Cardiac fibroblast (primary cell): ENCODE measurements at regions not wholly inside any gene's neighbourhood (a gene's known extent, or its start where the extent isn't known, plus 50 kb on each side); places are given as distances from the start of the nearest gene placed in this dataset.

Source experiments
- DNase-seq, 2 donors: peaks; one replicate each; pipeline versions ENCODE4 v3.0.0 to v3.0.0-alpha.2; 2010; ENCODE audit warnings: low read depth in 2 of 2
- H3K4me3 ChIP-seq, 2 donors: replicated peaks in 1 of 2; 1 replicate in 1 of 2; 2 replicates in 1 of 2; pipeline ENCODE4 v1.5.1; 2011; ENCODE audit warnings: low read depth in 2 of 2, low read length in 2 of 2, mild to moderate bottlenecking in 2 of 2, moderate library complexity in 1 of 2
- CTCF ChIP-seq: IDR thresholded peaks from one replicate; pipeline ENCODE4 v1.5.1; 2011; ENCODE audit warnings: low read depth, mild to moderate bottlenecking, low read length, inconsistent platforms

DNA sequence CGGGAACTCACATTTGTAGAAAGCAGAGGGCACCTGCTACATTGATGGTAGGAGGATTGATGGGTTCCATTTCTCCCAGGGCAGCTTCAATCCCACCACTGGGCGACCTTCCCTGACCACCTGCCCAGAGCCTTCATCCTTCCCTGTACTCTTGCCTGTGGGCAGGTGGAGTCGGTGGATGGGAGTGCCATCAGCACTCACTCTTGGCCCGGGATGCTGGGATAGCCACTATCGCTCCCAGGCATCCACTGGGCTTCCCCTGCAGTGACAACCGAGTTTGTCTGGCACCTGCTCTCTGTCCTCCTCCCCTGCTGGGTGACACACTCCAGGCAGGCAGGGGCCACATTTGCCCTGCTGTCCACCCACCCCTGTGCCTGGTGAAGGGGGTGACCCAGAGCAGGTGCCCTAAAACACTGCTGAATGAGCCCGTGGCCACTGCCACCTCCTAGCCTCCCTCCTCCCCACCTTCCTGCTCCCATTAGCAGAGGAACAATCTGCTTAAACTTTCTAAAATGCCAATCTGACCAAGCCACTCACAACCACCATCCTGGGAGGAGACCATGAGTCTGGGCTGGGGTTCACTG lies 604.7 kb downstream of the TBC1D22A start:
- H3K4me3 ChIP-seq: no peak overlapping the region
- no peak for DNase-seq
- no peak for TF ChIP-seq CTCF

- no peak for DNase-seq
- no peak overlapping the region for H3K4me3 ChIP-seq
- TF ChIP-seq CTCF: no peak
Observed at GRCh38 chr22:47366026-47366767, 603.7 kb downstream of the TBC1D22A start.

DNA sequence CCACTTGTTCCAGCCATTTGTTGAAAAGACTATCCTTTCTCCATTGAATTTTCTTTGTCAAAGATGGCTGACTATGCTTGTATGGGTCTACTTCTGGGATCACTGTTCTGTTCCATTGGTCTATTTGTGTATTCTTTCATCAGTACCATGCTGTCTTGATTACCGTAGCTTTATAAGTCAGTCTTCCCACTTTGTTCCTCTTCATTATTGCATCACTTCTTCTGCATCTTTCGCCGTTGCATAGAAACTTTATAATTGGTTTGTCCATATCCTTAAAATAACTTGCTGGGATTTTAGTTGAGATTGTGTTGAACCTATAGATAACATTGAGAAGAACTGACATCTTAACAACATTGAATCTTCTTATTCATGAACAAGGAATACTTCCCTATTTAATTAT lies 598.8 kb downstream of the TBC1D22A start:
- H3K4me3 ChIP-seq: no peak overlapping the region
- no peak for DNase-seq
- TF ChIP-seq CTCF: no peak

GRCh38 chr22:47357493-47357892 lies 595.0 kb downstream of the TBC1D22A start:
- no peak for DNase-seq
- H3K4me3 ChIP-seq: no peak overlapping the region
- no peak for TF ChIP-seq CTCF

DNA sequence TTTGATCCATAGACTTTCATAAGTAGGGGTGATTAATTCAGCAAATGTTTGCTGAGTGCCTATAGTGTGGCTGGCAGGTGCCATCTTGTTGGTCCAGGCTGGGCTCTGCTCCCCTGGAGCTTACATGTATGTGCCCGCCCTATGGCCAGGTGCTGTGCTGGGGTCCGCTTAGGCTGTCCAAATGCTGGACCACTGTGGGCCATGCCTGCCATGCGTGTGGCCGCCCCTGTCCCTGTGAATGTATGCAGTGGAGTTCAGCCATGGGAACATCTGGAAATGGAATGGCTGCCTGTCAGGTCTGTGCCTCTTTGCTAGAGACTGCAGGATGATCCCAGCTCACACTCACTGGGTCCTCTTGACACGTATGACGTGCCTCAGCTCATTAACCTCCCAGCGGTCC lies 594.6 kb downstream of the TBC1D22A start:
- no peak for TF ChIP-seq CTCF
- no peak overlapping the region for H3K4me3 ChIP-seq
- DNase-seq: no peak

GRCh38 chr22:47356511-47357011 lies 594.1 kb downstream of the TBC1D22A start:
- no peak for TF ChIP-seq CTCF
- H3K4me3 ChIP-seq: no peak overlapping the region
- DNase-seq: no peak
